Stomach (tissue), 4 donors: ENCODE measurements at regions not wholly inside any gene's neighbourhood (a gene's known extent, or its start where the extent isn't known, plus 50 kb on each side); places are given as distances from the start of the nearest gene placed in this dataset.

Experiments used
- CTCF ChIP-seq, 7 experiments: fragments of 450-650 bp in 4 of 7; fragments of 200-600 bp in 3 of 7; sonication (generic) in 3 of 7; IDR thresholded peaks; one replicate each; pipeline ENCODE4 v1.5.1; 2016 to 2019; ENCODE audit warnings: antibody characterized with exemption in 7 of 7, control low read depth in 2 of 7, mild to moderate bottlenecking in 1 of 7
- EP300 ChIP-seq: sonication (generic); formaldehyde crosslinking; IDR thresholded peaks from one replicate; pipeline ENCODE4 v1.6.1; 2017; ENCODE audit warnings: antibody characterized with exemption
- POLR2A ChIP-seq, 4 donors: fragments of 450-650 bp; IDR thresholded peaks; one replicate each; pipeline ENCODE4 v1.6.1; 2016; ENCODE audit warnings: antibody characterized with exemption in 4 of 4, control low read depth in 2 of 4, mild to moderate bottlenecking in 1 of 4, moderate library complexity in 1 of 4
- POLR2AphosphoS5 ChIP-seq, 3 donors: sonication (generic); formaldehyde crosslinking; IDR thresholded peaks; one replicate each; pipeline ENCODE4 v1.6.1; 2016; ENCODE audit warnings: antibody characterized with exemption in 3 of 3

- TF ChIP-seq CTCF (IDR thresholded peaks at IDR 0.05) (no peak), EP300 (no peak), POLR2AphosphoS5 (IDR thresholded peaks at IDR 0.05) (no peak), POLR2A (IDR thresholded peaks at IDR 0.05) (no peak)
Measured at GRCh38 chr3:59178698-59179097, 128.9 kb upstream of the CFAP20DC start.
